Glomerular visceral epithelial cell (primary cell): ENCODE measurements at regions not wholly inside any gene's neighbourhood (a gene's known extent, or its start where the extent isn't known, plus 50 kb on each side); places are given as distances from the start of the nearest gene placed in this dataset.
"Not testable (repeated sequence)": the region's sequence is repeated elsewhere in the genome, so short reads cannot be mapped to it uniquely, and the experiment has no call there.

ENCODE experiments used
- DNase-seq: peaks from one replicate; pipeline ENCODE4 v3.0.0-alpha.2; 2016; ENCODE audit errors: extremely low spot score

- DNase-seq = no peak
Observed at GRCh38 chr7:52360541-52360940, 674.9 kb upstream of the POM121L12 start.

DNA sequence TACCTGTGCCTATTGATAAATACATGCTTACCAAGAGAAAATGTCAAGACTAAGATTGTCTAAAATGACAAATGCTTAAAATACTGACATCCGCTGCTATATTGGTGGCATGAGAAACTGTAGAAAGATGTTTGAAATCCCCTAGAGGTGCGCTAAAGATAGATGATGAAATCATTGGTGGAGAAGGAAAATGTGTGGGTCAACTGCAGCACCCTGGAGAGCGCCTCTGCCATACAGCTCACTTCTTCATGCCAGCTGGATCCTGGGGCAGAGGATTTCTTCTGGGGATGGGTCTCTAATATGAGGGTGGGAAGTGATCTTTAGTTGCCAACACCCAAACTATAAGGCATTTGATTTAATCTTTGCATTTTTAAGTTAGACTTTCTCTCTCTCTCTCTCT, 680.4 kb upstream of the POM121L12 start:
- DNase-seq = no peak

- no peak for DNase-seq
Observed at GRCh38 chr7:52352013-52352981, 683.1 kb upstream of the POM121L12 start.

DNA sequence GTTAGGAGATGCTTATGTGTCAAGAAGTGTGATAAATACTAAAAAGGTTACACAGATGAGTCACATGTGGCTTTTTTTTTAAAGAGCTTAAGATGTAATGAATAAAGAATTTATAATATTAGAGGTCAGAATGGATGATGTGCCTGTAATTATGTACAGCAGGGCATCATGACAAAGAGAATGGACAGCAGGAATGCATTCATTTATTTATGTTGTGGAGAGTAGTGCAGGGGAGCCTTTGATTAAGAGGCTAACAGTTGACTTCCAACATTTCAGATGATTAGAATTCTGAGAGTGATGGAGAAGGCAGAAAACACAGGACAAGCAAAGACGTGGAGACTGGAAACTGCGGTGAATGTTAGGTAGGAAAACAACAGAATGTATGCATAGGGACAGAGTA, 691.4 kb upstream of the POM121L12 start:
- no peak for DNase-seq

- no peak for DNase-seq
Observed at GRCh38 chr7:52340067-52340466, 695.4 kb upstream of the POM121L12 start.

- not testable (repeated sequence) for DNase-seq
Observed at GRCh38 chr7:52328328-52328727, 707.1 kb upstream of the POM121L12 start.

DNA sequence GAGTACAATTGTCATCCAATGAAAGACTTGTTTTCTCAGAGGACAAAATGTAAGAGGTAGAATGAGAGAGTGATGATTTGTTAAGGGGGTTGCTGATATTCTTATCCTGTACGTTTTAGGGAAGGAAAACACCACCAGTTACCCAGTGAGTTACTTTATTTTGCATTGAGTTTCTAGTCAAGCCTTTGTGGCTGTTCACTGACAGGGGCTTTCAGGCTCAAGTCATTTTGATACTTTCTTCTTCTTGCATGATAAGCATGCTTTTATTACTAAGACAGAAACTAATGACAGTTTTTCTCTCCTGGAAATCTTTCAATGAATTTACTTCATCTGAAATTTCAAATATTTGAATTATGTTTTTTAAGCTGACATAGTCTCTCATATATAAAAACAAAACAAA, 710.2 kb upstream of the POM121L12 start:
- no peak for DNase-seq

DNA sequence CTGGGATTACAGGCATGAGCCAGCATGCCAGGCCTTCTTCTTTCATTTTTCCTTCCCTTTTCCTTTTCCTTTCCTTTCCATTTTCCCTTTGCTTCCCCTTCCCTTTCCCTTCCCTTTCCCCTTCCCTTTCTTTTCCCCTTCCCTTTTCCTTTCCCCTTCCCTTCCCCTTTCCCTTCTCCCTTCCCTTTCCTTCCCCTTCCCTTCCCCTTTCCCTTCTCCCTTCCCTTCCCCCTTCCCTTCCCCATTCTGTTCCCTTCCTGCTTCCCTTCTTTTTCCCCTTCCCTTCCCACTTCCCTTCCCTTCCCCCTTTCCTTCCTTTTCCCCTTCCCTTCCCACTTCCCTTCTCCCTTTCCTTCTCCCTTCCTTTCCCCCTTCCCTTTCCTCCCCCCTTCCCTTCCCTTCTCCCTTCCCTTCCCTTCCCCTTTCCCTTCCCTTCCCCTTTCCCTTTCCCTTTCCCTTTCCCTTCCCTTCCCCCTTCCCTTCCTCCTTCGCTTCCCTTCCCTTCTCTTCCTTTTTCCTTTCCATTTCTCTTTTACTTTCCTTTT, 712.2 kb upstream of the POM121L12 start:
- DNase-seq = no peak

DNA sequence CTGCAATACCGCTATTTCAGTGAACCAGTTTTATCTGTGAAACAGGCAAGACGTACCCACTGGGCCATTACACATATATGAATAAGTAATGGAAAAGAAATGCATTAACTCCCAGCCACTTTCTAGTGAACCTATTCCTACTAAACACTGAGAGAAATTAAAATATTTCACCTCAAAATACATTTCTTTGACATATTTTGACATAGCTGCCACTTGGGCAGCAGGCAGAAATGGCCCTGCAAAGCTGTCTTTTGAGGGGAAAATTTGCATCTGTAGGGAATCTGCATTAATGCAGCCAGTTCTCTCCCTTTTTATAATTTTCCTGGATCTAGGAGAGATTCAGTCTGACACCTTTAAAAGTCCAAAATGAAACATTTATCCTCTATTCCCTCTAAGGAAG, 714.8 kb upstream of the POM121L12 start:
- no peak for DNase-seq

DNA sequence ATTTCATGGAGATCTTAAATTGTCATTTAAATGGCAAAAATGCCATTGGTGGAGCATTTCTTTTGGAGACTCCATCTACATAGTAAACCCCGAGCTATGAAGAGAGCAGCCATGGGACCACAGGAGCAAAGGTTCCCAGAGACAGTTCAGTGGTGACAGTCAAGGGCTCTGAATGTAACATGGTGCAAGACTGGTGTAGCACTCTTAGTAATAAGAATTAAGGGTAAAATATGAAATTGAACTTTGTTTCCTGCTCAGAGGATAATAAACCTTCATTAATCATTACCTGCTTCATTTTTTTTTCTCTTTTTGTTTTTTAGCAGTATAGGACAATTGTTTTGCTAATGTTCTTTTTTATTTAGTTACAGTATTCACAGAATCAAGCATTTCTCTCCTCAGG, 717.5 kb upstream of the POM121L12 start:
- no peak for DNase-seq

GRCh38 chr7:52311886-52312285, 723.5 kb upstream of the POM121L12 start:
- DNase-seq = no peak

DNA sequence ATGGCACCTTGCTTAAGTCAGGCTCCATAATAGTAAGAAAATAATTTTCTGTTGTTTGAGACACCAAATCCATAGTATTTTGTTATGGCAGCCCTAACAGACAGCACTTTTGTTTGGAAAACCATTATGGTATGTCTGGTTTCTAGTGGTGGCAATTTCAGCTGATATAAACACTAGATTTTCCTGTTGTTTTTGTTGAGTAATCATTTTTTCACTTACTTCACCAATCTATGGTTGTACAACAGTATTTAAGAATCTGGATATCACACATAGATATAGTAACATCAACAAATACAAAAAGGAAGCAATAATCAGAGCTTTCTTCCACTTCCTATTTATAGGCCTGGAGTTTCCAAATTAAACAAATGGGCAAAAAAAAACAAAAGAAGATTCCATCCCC, 725.8 kb upstream of the POM121L12 start:
- DNase-seq = no peak

DNA sequence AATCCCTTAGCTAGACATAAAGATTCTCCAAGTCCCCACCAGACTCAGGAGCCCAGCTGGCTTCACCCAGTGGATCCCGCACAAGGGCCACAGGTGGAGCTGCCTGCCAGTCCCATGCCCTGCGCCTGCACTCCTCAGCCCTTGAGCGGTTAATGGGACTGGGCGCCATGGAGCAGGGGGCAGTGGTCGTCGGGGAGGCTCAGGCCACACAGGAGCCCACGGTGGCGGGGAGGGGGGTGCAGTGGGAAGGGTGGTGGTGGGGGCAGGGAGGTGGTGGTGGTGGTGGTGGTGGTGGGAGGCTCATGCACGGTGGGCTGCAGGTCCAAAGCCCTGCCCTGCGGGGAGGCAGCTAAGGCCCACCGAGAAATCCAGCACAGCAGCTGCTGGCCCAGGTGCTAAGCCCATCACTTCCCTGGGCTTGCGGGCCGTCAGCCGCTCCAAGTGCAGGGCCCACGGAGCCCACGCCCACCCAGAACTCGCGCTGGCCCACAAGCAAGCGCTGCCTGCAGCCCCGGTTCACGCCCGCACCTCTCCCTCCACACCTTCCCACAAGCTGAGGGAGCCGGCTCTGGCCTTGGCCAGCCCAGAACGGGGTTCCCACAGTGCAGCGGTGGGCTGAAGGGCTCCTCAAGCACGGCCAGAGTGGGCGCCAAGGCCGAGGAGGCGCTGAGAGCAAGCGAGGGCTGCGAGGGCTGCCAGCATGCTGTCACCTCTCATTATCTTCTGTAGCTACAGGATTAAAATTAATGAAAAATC, 732.5 kb upstream of the POM121L12 start:
- DNase-seq = no peak

GRCh38 chr7:52297128-52297527, 738.3 kb upstream of the POM121L12 start:
- no peak for DNase-seq

DNA sequence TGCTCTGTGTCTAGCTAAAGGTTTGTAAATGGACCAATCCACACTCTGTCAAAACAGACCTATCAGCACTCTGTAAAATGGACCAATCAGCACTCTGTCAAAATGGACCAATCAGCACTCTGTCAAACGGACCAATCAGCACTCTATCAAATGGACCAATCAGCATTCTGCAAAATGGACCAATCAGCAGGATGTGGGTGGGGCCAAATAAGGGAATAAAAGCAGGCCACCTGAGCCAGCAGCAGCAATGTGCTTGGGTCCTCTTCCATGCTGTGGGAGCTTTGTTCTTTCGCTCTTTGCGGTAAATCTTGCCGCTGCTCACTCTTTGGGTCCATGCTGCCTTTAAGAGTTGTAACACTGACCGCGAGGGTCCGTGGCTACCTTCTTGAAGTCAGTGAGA, 740.5 kb upstream of the POM121L12 start:
- no peak for DNase-seq

DNA sequence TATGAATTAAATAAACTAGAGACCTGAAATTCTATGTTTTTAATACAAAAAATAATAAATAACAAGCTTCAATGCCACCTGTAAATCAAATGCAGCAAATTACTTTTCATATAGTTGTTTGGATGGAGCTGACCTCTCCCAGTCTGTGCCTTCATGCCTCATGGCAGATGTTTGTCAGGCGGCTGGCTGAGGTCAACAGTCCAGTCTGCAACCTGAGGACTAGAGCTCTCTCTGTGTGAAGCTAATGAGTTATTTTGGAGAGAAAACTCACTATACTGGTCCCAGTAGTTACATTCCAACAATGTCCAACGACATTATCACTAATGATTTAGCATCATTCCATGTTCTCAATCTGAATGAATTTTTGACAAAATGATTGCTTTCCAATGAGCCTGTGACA, 746.2 kb upstream of the POM121L12 start:
- DNase-seq = no peak

- DNase-seq = no peak
Observed at GRCh38 chr7:52287698-52288097, 747.7 kb upstream of the POM121L12 start.

- no peak for DNase-seq
Observed at GRCh38 chr7:52285689-52286088, 749.7 kb upstream of the POM121L12 start.

DNA sequence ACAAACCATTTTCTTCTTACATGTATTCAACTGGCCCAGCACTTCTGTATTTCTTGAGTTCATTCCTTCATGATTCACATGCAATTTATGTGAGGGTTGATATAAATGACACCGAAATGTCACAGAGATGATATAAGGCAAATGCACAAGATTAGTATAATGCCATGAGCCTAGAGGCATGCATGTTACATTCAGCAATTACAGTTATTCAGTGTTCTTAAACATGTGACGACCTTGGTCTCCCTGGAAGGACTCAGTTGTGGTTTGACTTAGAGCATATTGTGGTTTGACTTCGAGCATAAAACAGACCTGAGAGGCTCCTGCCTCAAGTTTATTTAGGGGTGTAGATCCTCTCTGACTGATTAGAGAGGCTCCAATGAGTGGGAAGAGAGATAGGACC, 752.1 kb upstream of the POM121L12 start:
- no peak for DNase-seq

DNA sequence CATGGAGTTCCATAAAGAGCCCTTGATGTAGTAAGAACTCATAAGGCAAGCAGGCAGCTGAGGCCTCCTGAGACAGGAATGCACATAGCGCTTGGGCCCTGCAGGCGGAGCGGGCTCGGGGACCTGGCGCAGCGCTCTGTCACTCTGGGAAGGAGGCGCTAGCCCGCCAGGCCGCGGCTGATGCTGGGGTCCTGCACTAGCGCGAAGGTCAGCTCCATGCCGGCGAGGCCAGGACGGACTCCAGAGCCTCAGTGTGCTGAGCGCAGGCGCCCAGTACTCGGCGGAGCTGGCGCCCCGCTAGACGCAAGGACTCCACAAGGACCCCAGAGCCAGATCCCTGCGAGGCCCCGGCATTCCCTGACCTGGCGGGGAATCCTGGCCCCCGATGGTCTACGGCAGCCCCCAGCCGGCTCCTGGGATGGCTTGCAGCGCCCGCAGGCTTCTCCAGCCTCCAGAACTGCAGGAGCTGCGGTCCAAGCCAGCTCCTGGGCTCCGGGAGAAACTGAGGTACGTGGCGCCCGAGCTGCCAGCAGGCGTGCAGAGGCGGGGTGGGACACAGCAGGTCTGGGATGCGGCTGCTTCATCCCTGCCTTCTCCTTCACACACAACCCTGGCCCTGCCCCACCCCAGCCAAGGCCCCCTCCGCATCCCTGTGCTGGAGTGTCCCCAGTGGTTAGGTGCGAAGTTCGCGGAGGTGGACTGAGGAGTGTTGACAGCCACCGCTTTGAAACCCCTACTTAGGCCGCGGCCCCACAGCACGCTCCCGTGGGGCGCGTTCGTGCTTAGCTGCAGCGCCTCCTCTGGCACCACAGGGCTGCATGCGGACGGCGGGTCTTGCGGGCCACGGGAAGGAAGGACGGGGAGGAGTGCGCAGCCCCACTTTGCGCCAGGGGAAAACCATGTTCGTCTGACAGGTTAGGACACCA, 761.5 kb upstream of the POM121L12 start:
- no peak for DNase-seq

DNA sequence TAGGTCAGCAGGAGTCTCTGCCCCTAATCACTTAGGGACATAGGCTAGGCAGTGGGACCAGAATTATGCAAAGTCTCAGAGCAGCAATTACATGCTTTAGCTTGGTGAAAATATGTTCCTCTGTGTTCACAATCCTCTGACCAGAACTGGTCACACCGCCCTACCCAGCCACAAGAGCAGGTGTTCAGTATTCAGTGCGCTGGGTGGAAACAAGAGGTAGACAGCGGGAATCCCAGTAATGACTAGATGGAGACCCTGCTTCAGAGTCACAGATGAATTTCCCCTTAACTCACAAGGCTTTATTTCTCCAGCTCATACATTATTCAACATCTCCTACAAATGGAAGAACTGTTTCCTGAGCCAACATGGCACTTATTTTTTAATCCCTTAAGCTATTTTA, 763.7 kb upstream of the POM121L12 start:
- DNase-seq = no peak

DNA sequence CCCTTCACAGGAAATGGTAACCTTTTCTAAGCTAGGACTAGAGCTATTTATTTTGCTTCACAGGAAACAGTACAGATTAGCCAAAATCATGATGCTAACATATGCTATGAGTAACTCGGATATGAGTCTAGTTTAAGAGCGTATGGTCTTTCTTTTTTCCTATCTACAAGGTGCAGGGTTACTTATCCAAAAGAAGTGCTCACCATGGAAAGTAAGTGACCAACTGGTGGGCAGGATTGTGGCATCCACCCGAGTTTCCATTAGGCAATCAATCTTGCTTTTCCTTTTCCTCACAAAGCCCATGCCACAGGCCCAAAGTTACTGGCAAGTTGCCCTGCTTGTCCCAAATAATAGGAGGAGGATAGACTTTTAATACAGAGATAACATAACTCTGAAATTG, 765.1 kb upstream of the POM121L12 start:
- no peak for DNase-seq
